Prostate gland (tissue), 2 donors: ENCODE measurements at regions not wholly inside any gene's neighbourhood (a gene's known extent, or its start where the extent isn't known, plus 50 kb on each side); places are given as distances from the start of the nearest gene placed in this dataset.

Source experiments
- DNase-seq: peaks from one replicate; pipeline ENCODE4 v3.0.0-alpha.2; 2019; ENCODE audit warnings: low spot score
- H3K27ac ChIP-seq, 2 donors: fragments of 200-600 bp; sonication (generic); 2 replicates each; pipeline ENCODE4 v1.5.1; 2017 to 2019
- H3K27me3 ChIP-seq: fragments of 200-600 bp; sonication (generic); replicated peaks from 2 replicates; pipeline ENCODE4 v1.5.1; 2019; ENCODE audit not compliant: insufficient read depth
- H3K36me3 ChIP-seq, 2 donors: fragments of 200-600 bp; sonication (generic); 1 replicate in 1 of 2; 2 replicates in 1 of 2; pipeline versions ENCODE4 v1.5.1 to v1.8.1; 2017 to 2019
- H3K4me1 ChIP-seq: fragments of 200-600 bp; sonication (generic); replicated peaks from 2 replicates; pipeline ENCODE4 v1.5.1; 2019
- H3K4me3 ChIP-seq, 2 donors: fragments of 200-600 bp; sonication (generic); 2 replicates each; pipeline ENCODE4 v1.5.1; 2017 to 2019
- H3K9me3 ChIP-seq: fragments of 200-600 bp; sonication (generic); 2 replicates; pipeline ENCODE4 v1.5.1; 2017
- POLR2A ChIP-seq: fragments of 450-650 bp; IDR thresholded peaks from one replicate; pipeline ENCODE4 v1.6.1; 2016; ENCODE audit warnings: antibody characterized with exemption, mild to moderate bottlenecking
- POLR2AphosphoS5 ChIP-seq: sonication (generic); formaldehyde crosslinking; IDR thresholded peaks from one replicate; pipeline ENCODE4 v1.6.1; 2017; ENCODE audit warnings: antibody characterized with exemption
- WGBS: methylation state at CpG from one replicate; pipeline ENCODE4 v1.1.5; 2018; 5-methylcytosine and 5-hydroxymethylcytosine counted together
- intact Hi-C: fragments of 100-400 bp; cut with DNase I; formaldehyde crosslinking; loops from one replicate; pipeline ENCODE4 v1.14.2; 2022
- TF ChIP-seq, protein P1 (sequence below), 4 experiments: fragments of 200-600 bp in 2 of 4; fragments of 450-650 bp in 2 of 4; sonication (generic) in 2 of 4; IDR thresholded peaks; 1 replicate in 3 of 4; 2 replicates in 1 of 4; pipeline ENCODE4 v1.5.1; 2016 to 2019; ENCODE audit warnings: antibody characterized with exemption in 4 of 4, mild to moderate bottlenecking in 2 of 4, moderate library complexity in 2 of 4

DNA sequence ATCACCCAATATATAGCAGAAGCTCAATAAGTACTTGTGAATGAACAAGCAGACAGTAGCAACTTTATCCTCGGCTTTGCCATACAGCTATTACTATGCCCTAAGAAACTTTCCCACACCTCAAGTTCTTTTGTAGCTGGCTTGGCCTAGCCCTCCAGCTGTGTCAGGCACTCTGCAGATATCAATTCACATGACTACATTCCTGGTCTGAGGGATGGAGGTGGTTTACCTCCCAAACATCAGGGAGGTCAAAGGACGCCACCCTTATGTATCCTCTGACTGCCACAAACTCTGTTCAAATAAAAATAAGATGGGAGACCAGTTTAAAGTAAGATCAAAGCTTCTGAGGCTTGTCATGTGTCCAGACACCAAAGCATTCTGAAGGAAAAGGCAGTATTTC lies 416.3 kb downstream of the PIK3R1 start:
- intact Hi-C loops, result no loop called here
- H3K27me3 ChIP-seq, result no peaks in the 10 kb centered on the region
- no peak overlapping the region for H3K4me3 ChIP-seq
- no peaks in the 10 kb centered on the region for H3K9me3 ChIP-seq
- 93% methylated on average over 2 of the region's 2 CpGs for WGBS
- DNase-seq, result no peak
- H3K36me3 ChIP-seq, result no peaks in the 10 kb centered on the region
- no peaks in the 10 kb centered on the region for H3K4me1 ChIP-seq
- H3K27ac ChIP-seq, result no peak overlapping the region
- TF ChIP-seq, protein P1, sequence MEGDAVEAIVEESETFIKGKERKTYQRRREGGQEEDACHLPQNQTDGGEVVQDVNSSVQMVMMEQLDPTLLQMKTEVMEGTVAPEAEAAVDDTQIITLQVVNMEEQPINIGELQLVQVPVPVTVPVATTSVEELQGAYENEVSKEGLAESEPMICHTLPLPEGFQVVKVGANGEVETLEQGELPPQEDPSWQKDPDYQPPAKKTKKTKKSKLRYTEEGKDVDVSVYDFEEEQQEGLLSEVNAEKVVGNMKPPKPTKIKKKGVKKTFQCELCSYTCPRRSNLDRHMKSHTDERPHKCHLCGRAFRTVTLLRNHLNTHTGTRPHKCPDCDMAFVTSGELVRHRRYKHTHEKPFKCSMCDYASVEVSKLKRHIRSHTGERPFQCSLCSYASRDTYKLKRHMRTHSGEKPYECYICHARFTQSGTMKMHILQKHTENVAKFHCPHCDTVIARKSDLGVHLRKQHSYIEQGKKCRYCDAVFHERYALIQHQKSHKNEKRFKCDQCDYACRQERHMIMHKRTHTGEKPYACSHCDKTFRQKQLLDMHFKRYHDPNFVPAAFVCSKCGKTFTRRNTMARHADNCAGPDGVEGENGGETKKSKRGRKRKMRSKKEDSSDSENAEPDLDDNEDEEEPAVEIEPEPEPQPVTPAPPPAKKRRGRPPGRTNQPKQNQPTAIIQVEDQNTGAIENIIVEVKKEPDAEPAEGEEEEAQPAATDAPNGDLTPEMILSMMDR (IDR thresholded peaks at IDR 0.05), result no peak
- no peak for TF ChIP-seq POLR2A
- TF ChIP-seq POLR2AphosphoS5, result no peak

DNA sequence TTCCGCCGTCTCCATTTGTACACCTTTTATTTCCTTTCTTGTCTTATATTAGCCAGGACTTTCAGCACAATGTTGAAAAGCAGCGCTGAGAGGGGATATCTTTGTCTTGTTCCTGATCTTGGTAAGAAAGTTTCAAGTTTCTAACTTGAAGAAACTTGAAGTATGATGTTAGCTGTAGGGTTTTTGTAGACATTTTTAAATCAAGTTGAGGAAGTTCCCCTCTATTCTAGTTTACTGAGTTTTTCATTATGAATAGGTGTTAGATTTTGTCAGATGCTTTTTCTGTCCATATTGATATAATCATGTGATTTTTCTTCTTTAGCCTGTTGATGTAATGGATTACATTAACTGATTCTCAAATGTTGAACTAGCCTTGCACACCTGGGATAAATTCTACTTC lies 425.7 kb downstream of the PIK3R1 start:
- no peaks in the 10 kb centered on the region for H3K9me3 ChIP-seq
- H3K4me1 ChIP-seq, result no peaks in the 10 kb centered on the region
- H3K27me3 ChIP-seq, result no peaks in the 10 kb centered on the region
- H3K4me3 ChIP-seq, result no peak overlapping the region
- TF ChIP-seq POLR2AphosphoS5, result no peak
- TF ChIP-seq POLR2A, result no peak
- TF ChIP-seq, protein P1 (IDR thresholded peaks at IDR 0.05), result no peak
- 73% methylated on average over 3 of the region's 3 CpGs for WGBS
- intact Hi-C loops, result no loop called here
- H3K36me3 ChIP-seq, result no peaks in the 10 kb centered on the region
- H3K27ac ChIP-seq, result no peak overlapping the region
- no peak for DNase-seq

DNA sequence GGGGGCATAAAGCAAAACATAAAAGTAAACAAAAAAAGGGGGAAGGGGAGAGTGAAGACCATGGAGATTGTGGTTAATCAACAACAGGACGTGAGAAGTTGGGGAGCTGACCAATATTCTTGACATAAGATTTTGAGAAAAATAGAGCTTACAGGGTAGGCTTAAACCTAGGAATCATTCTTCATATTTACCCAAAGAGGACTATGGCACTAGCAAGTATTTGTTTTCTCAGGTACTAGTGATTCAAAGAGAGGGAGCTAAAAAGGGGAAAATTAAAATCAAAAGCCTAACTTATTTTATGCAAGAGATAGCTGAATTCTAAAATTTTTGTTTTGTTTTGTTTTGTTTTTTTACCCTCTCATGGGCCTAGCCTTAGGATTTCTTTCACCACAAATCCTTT lies 427.5 kb downstream of the PIK3R1 start:
- H3K27me3 ChIP-seq, result no peaks in the 10 kb centered on the region
- no peaks in the 10 kb centered on the region for H3K9me3 ChIP-seq
- intact Hi-C loops, result no loop called here
- H3K4me3 ChIP-seq, result no peak overlapping the region
- H3K36me3 ChIP-seq, result no peaks in the 10 kb centered on the region
- DNase-seq, result no peak
- TF ChIP-seq POLR2A (no peak), POLR2AphosphoS5 (no peak)
- TF ChIP-seq, protein P1 (IDR thresholded peaks at IDR 0.05), result no peak
- WGBS, result 0% methylated on average over 1 of the region's 1 CpG
- H3K27ac ChIP-seq, result no peak overlapping the region
- no peaks in the 10 kb centered on the region for H3K4me1 ChIP-seq

DNA sequence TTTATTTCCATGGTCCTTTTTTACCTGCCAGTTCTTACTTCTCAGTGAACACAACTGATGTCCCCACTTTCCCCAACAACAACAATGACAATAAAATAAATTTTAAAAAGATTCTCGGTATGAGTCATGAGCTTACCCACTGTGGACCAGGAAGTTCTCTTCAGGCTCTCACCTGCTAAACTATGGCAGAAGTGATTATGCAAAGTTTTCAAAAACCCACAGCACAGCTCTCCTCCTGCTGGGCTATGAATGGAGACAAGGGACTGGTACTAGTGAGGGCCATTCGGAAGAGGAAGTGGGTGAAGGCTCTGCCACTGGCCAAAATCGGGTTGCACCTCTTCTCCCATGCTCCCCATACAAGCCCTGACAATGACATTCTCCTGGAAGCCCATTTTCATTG lies 429.4 kb downstream of the PIK3R1 start:
- no peak overlapping the region for H3K4me3 ChIP-seq
- TF ChIP-seq POLR2A (no peak), POLR2AphosphoS5 (no peak)
- TF ChIP-seq, protein P1 (IDR thresholded peaks at IDR 0.05), result no peak
- H3K9me3 ChIP-seq, result no peaks in the 10 kb centered on the region
- no peak for DNase-seq
- H3K27me3 ChIP-seq, result no peaks in the 10 kb centered on the region
- WGBS, result 86% methylated on average over 3 of the region's 3 CpGs
- no peaks in the 10 kb centered on the region for H3K4me1 ChIP-seq
- intact Hi-C loops, result no loop called here
- H3K36me3 ChIP-seq, result no peaks in the 10 kb centered on the region
- H3K27ac ChIP-seq, result no peak overlapping the region

DNA sequence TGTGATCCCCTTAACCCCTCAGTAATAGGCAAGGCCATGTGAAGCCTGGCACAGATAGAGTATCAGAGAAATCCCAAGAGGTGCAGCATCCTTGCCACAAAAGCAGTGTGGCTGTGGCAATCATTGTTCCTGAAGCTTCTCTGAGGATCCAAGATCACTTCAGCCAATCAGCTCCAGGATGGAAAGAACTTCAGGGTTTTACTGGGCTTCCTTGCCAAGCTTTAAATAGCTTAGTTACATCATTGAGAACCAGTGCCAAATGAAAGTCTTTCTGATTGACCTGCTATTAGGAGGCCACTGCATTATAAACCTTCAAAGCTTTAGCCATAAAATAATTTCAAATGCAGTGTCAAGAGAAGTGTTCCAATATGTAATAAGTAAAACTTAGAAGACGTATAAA lies 430.6 kb downstream of the PIK3R1 start:
- no peak for DNase-seq
- TF ChIP-seq POLR2AphosphoS5 (peak; percentile 49), POLR2A (no peak)
- intact Hi-C loops, result no loop called here
- WGBS, result 41% methylated on average over 1 of the region's 1 CpG
- Histone ChIP-seq H3K27ac (no peak overlapping the region), H3K36me3 (no peaks in the 10 kb centered on the region), H3K4me3 (no peak overlapping the region), H3K4me1 (peaks cover 4% of the 10 kb centered on the region), H3K9me3 (no peaks in the 10 kb centered on the region), H3K27me3 (no peaks in the 10 kb centered on the region)
